ENCODE measurements at regions not wholly inside any gene's neighbourhood (a gene's known extent, or its start where the extent isn't known, plus 50 kb on each side); places are given as distances from the start of the nearest gene placed in this dataset.

- H3K9me3 ChIP-seq, result peaks cover 0 to 10% (median 0%) of the 10 kb centered on the region in 3 donors
- H3K36me3 ChIP-seq, result no peaks in the 10 kb centered on the region
- peaks cover 9% of the 10 kb centered on the region for H3K27me3 ChIP-seq
- 80 to 90% methylated on average over 1 to 2 of the region's 2 CpGs for WGBS, 2 donors (ENCODE audit: low coverage in 1 of 2)
- H3K27ac ChIP-seq, result no peak overlapping the region
- TF ChIP-seq POLR2AphosphoS5 (IDR thresholded peaks at IDR 0.05) (no peak), POLR2A (IDR thresholded peaks at IDR 0.05) (no peak), CTCF (IDR thresholded peaks at IDR 0.05) (no peak), EP300 (IDR thresholded peaks at IDR 0.05) (no peak)
- H3K4me1 ChIP-seq, result no peaks in the 10 kb centered on the region
- no peak overlapping the region for H3K4me3 ChIP-seq
- ATAC-seq, result no peak
These were observed 68.5 kb upstream of the PRR20G start for GRCh38 chr3:127356381-127356780.

GRCh38 chr3:127354761-127355160 is 66.9 kb upstream of the PRR20G start:
- ATAC-seq, result no peak
- no peak for TF ChIP-seq CTCF (IDR thresholded peaks at IDR 0.05)
- peaks cover 22% of the 10 kb centered on the region for H3K27me3 ChIP-seq
- no peaks in the 10 kb centered on the region for H3K36me3 ChIP-seq
- no peak overlapping the region for H3K27ac ChIP-seq
- no peak overlapping the region for H3K4me3 ChIP-seq
- H3K9me3 ChIP-seq, result peaks cover 0 to 10% (median 0%) of the 10 kb centered on the region in 3 donors
- H3K4me1 ChIP-seq, result no peaks in the 10 kb centered on the region
- 75% methylated on average over 3 of the region's 3 CpGs; no CpG with 5 or more reads in 1 of the 2 donors for WGBS, 2 donors (ENCODE audit: low coverage in 1 of 2)

GRCh38 chr3:127352612-127353011 is 64.8 kb upstream of the PRR20G start:
- Histone ChIP-seq H3K9me3 (peaks cover 0 to 10% (median 0%) of the 10 kb centered on the region in 3 donors), H3K4me1 (no peaks in the 10 kb centered on the region), H3K27me3 (peaks cover 20% of the 10 kb centered on the region), H3K4me3 (no peak overlapping the region), H3K27ac (no peak overlapping the region), H3K36me3 (no peaks in the 10 kb centered on the region)
- WGBS, 2 donors (ENCODE audit: low coverage in 1 of 2), result 63 to 77% methylated on average over 4 of the region's 4 CpGs
- ATAC-seq, result no peak
- TF ChIP-seq EP300 (IDR thresholded peaks at IDR 0.05) (no peak), CTCF (IDR thresholded peaks at IDR 0.05) (no peak), POLR2AphosphoS5 (IDR thresholded peaks at IDR 0.05) (no peak), POLR2A (IDR thresholded peaks at IDR 0.05) (no peak)

- ATAC-seq, result no peak
- no peak overlapping the region for H3K4me3 ChIP-seq
- H3K4me1 ChIP-seq, result no peaks in the 10 kb centered on the region
- TF ChIP-seq EP300 (IDR thresholded peaks at IDR 0.05), result no peak
- TF ChIP-seq POLR2AphosphoS5 (IDR thresholded peaks at IDR 0.05), result no peak
- no peak for TF ChIP-seq POLR2A (IDR thresholded peaks at IDR 0.05)
- no peak for TF ChIP-seq CTCF (IDR thresholded peaks at IDR 0.05)
- peaks cover 0 to 9% (median 0%) of the 10 kb centered on the region in 3 donors for H3K9me3 ChIP-seq
- no peaks in the 10 kb centered on the region for H3K36me3 ChIP-seq
- no peak overlapping the region for H3K27ac ChIP-seq
- peaks cover 26% of the 10 kb centered on the region for H3K27me3 ChIP-seq
- 74 to 80% methylated on average over 1 to 9 of the region's 12 CpGs for WGBS, 2 donors (ENCODE audit: low coverage in 1 of 2)
These were observed 64.0 kb upstream of the PRR20G start for GRCh38 chr3:127351775-127352350.

- H3K4me3 ChIP-seq, result no peak overlapping the region
- no peak overlapping the region for H3K27ac ChIP-seq
- peaks cover 27% of the 10 kb centered on the region for H3K27me3 ChIP-seq
- H3K4me1 ChIP-seq, result no peaks in the 10 kb centered on the region
- H3K36me3 ChIP-seq, result no peaks in the 10 kb centered on the region
- 53 to 57% methylated on average over 3 to 9 of the region's 10 CpGs for WGBS, 2 donors (ENCODE audit: low coverage in 1 of 2)
- no peak for ATAC-seq
- TF ChIP-seq POLR2AphosphoS5 (IDR thresholded peaks at IDR 0.05), result no peak
- TF ChIP-seq CTCF (IDR thresholded peaks at IDR 0.05), result no peak
- no peak for TF ChIP-seq EP300 (IDR thresholded peaks at IDR 0.05)
- no peak for TF ChIP-seq POLR2A (IDR thresholded peaks at IDR 0.05)
- H3K9me3 ChIP-seq, result peaks cover 0 to 3% (median 0%) of the 10 kb centered on the region in 3 donors
These were observed 63.5 kb upstream of the PRR20G start for GRCh38 chr3:127351321-127351720.

Data from gastroesophageal sphincter (tissue), 4 donors.